ENCODE measurements at regions not wholly inside any gene's neighbourhood (a gene's known extent, or its start where the extent isn't known, plus 50 kb on each side); places are given as distances from the start of the nearest gene placed in this dataset.

- Mint-ChIP-seq H3K27ac (no peak overlapping the region), H3K9me3 (no peaks in the 10 kb centered on the region), H3K27me3 (no peaks in the 10 kb centered on the region), H3K4me1 (no peaks in the 10 kb centered on the region), H3K4me3 (no peak overlapping the region), H3K36me3 (no peaks in the 10 kb centered on the region)
- no peak for ATAC-seq (ENCODE audit: low read depth)
- DNase-seq (ENCODE audit: low spot score in 2 of 2) = no peak
These were observed 177.3 kb upstream of the SPOPL start for GRCh38 chr2:138324068-138324771.

GRCh38 chr2:138327967-138328366, 173.6 kb upstream of the SPOPL start:
- Mint-ChIP-seq H3K9me3 (no peaks in the 10 kb centered on the region), H3K27me3 (no peaks in the 10 kb centered on the region), H3K4me1 (no peaks in the 10 kb centered on the region), H3K36me3 (no peaks in the 10 kb centered on the region), H3K4me3 (no peak overlapping the region), H3K27ac (no peak overlapping the region)
- ATAC-seq (ENCODE audit: low read depth) (no peak), DNase-seq (ENCODE audit: low spot score in 2 of 2) (no peak)

GRCh38 chr2:138329162-138329561, 172.4 kb upstream of the SPOPL start:
- H3K27me3 Mint-ChIP-seq = no peaks in the 10 kb centered on the region
- H3K9me3 Mint-ChIP-seq = no peaks in the 10 kb centered on the region
- no peaks in the 10 kb centered on the region for H3K4me1 Mint-ChIP-seq
- H3K27ac Mint-ChIP-seq = no peak overlapping the region
- no peak overlapping the region for H3K4me3 Mint-ChIP-seq
- DNase-seq (ENCODE audit: low spot score in 2 of 2) = no peak
- no peak for ATAC-seq (ENCODE audit: low read depth)
- H3K36me3 Mint-ChIP-seq = no peaks in the 10 kb centered on the region

GRCh38 chr2:138329591-138329990, 172.0 kb upstream of the SPOPL start:
- DNase-seq (ENCODE audit: low spot score in 2 of 2) = no peak
- Mint-ChIP-seq H3K4me1 (no peaks in the 10 kb centered on the region), H3K4me3 (no peak overlapping the region), H3K9me3 (no peaks in the 10 kb centered on the region), H3K27ac (no peak overlapping the region), H3K36me3 (no peaks in the 10 kb centered on the region), H3K27me3 (no peaks in the 10 kb centered on the region)
- ATAC-seq (ENCODE audit: low read depth) = no peak

- no peak overlapping the region for H3K4me3 Mint-ChIP-seq
- no peak for DNase-seq (ENCODE audit: low spot score in 2 of 2)
These were observed 168.4 kb upstream of the SPOPL start for GRCh38 chr2:138333121-138333520.

GRCh38 chr2:138333677-138334076, 167.9 kb upstream of the SPOPL start:
- H3K9me3 Mint-ChIP-seq = no peaks in the 10 kb centered on the region
- no peaks in the 10 kb centered on the region for H3K4me1 Mint-ChIP-seq
- ATAC-seq (ENCODE audit: low read depth) (no peak), DNase-seq (ENCODE audit: low spot score in 2 of 2) (no peak)
- H3K27me3 Mint-ChIP-seq = no peaks in the 10 kb centered on the region
- no peaks in the 10 kb centered on the region for H3K36me3 Mint-ChIP-seq
- no peak overlapping the region for H3K4me3 Mint-ChIP-seq
- H3K27ac Mint-ChIP-seq = no peak overlapping the region

More at GRCh38 chr2:138333121-138333520, 168.4 kb upstream of the SPOPL start:
- Mint-ChIP-seq H3K36me3 (no peaks in the 10 kb centered on the region), H3K27ac (no peak overlapping the region), H3K4me1 (no peaks in the 10 kb centered on the region), H3K27me3 (no peaks in the 10 kb centered on the region), H3K9me3 (no peaks in the 10 kb centered on the region)
- ATAC-seq (ENCODE audit: low read depth) = no peak

- Mint-ChIP-seq H3K4me1 (no peaks in the 10 kb centered on the region), H3K27ac (no peak overlapping the region), H3K36me3 (no peaks in the 10 kb centered on the region), H3K27me3 (no peaks in the 10 kb centered on the region), H3K4me3 (no peak overlapping the region), H3K9me3 (no peaks in the 10 kb centered on the region)
- no peak for DNase-seq (ENCODE audit: low spot score in 2 of 2)
- ATAC-seq (ENCODE audit: low read depth) = no peak
These were observed 167.2 kb upstream of the SPOPL start for GRCh38 chr2:138334323-138334722.

- Mint-ChIP-seq H3K4me1 (no peaks in the 10 kb centered on the region), H3K27ac (no peak overlapping the region), H3K4me3 (no peak overlapping the region), H3K9me3 (no peaks in the 10 kb centered on the region), H3K36me3 (no peaks in the 10 kb centered on the region), H3K27me3 (no peaks in the 10 kb centered on the region)
- DNase-seq (ENCODE audit: low spot score in 2 of 2) (no peak), ATAC-seq (ENCODE audit: low read depth) (no peak)
These were observed 166.5 kb upstream of the SPOPL start for GRCh38 chr2:138335036-138335435.

- Mint-ChIP-seq H3K4me3 (no peak overlapping the region), H3K9me3 (no peaks in the 10 kb centered on the region), H3K27ac (no peak overlapping the region), H3K27me3 (no peaks in the 10 kb centered on the region), H3K36me3 (no peaks in the 10 kb centered on the region), H3K4me1 (no peaks in the 10 kb centered on the region)
- DNase-seq (ENCODE audit: low spot score in 2 of 2) (no peak), ATAC-seq (ENCODE audit: low read depth) (no peak)
These were observed 165.4 kb upstream of the SPOPL start for GRCh38 chr2:138336146-138336545.

GRCh38 chr2:138355244-138355643, 146.3 kb upstream of the SPOPL start:
- no peaks in the 10 kb centered on the region for H3K27me3 Mint-ChIP-seq
- peaks cover 2% of the 10 kb centered on the region for H3K36me3 Mint-ChIP-seq
- H3K9me3 Mint-ChIP-seq = no peaks in the 10 kb centered on the region
- no peak for DNase-seq (ENCODE audit: low spot score in 2 of 2)
- H3K4me3 Mint-ChIP-seq = no peak overlapping the region
- no peaks in the 10 kb centered on the region for H3K4me1 Mint-ChIP-seq
- no peak for ATAC-seq (ENCODE audit: low read depth)
- no peak overlapping the region for H3K27ac Mint-ChIP-seq

- Mint-ChIP-seq H3K36me3 (no peaks in the 10 kb centered on the region), H3K9me3 (no peaks in the 10 kb centered on the region), H3K27me3 (no peaks in the 10 kb centered on the region), H3K27ac (no peak overlapping the region), H3K4me3 (no peak overlapping the region), H3K4me1 (no peaks in the 10 kb centered on the region)
- ATAC-seq (ENCODE audit: low read depth) (no peak), DNase-seq (ENCODE audit: low spot score in 2 of 2) (no peak)
These were observed 145.4 kb upstream of the SPOPL start for GRCh38 chr2:138356178-138356577.

GRCh38 chr2:138359532-138359931, 142.0 kb upstream of the SPOPL start:
- Mint-ChIP-seq H3K36me3 (peaks cover 2% of the 10 kb centered on the region), H3K27ac (no peak overlapping the region), H3K9me3 (no peaks in the 10 kb centered on the region), H3K27me3 (no peaks in the 10 kb centered on the region), H3K4me1 (no peaks in the 10 kb centered on the region), H3K4me3 (no peak overlapping the region)
- no peak for ATAC-seq (ENCODE audit: low read depth)
- DNase-seq (ENCODE audit: low spot score in 2 of 2) = no peak

- Mint-ChIP-seq H3K27me3 (no peaks in the 10 kb centered on the region), H3K4me1 (no peaks in the 10 kb centered on the region), H3K9me3 (no peaks in the 10 kb centered on the region), H3K4me3 (no peak overlapping the region), H3K27ac (no peak overlapping the region), H3K36me3 (peaks cover 2% of the 10 kb centered on the region)
- DNase-seq (ENCODE audit: low spot score in 2 of 2) = no peak
- no peak for ATAC-seq (ENCODE audit: low read depth)
These were observed 136.9 kb upstream of the SPOPL start for GRCh38 chr2:138364554-138365162.

- peaks cover 2% of the 10 kb centered on the region for H3K36me3 Mint-ChIP-seq
- H3K4me1 Mint-ChIP-seq = no peaks in the 10 kb centered on the region
- H3K9me3 Mint-ChIP-seq = no peaks in the 10 kb centered on the region
- DNase-seq (ENCODE audit: low spot score in 2 of 2) = no peak
- no peaks in the 10 kb centered on the region for H3K27me3 Mint-ChIP-seq
- no peak for ATAC-seq (ENCODE audit: low read depth)
- H3K4me3 Mint-ChIP-seq = no peak overlapping the region
- H3K27ac Mint-ChIP-seq = no peak overlapping the region
These were observed 136.0 kb upstream of the SPOPL start for GRCh38 chr2:138365581-138365980.

GRCh38 chr2:138369856-138370255, 131.7 kb upstream of the SPOPL start:
- DNase-seq (ENCODE audit: low spot score in 2 of 2) (no peak), ATAC-seq (ENCODE audit: low read depth) (no peak)
- Mint-ChIP-seq H3K27me3 (no peaks in the 10 kb centered on the region), H3K36me3 (no peaks in the 10 kb centered on the region), H3K27ac (no peak overlapping the region), H3K4me1 (no peaks in the 10 kb centered on the region), H3K9me3 (no peaks in the 10 kb centered on the region), H3K4me3 (no peak overlapping the region)

Data from memory B cell (primary cell).